Transverse colon (tissue), 4 donors: ENCODE measurements at regions not wholly inside any gene's neighbourhood (a gene's known extent, or its start where the extent isn't known, plus 50 kb on each side); places are given as distances from the start of the nearest gene placed in this dataset.

ENCODE experiments used
- EP300 ChIP-seq: sonication (generic); formaldehyde crosslinking; IDR thresholded peaks from one replicate; pipeline ENCODE4 v1.6.1; 2017; ENCODE audit warnings: antibody characterized with exemption, low read depth
- POLR2A ChIP-seq: fragments of 450-650 bp; IDR thresholded peaks from one replicate; pipeline ENCODE4 v1.6.1; 2016; ENCODE audit warnings: antibody characterized with exemption, mild to moderate bottlenecking, moderate library complexity
- POLR2AphosphoS5 ChIP-seq, 3 donors: sonication (generic); formaldehyde crosslinking; IDR thresholded peaks; one replicate each; pipeline ENCODE4 v1.6.1; 2016; ENCODE audit warnings: antibody characterized with exemption in 3 of 3
- TF ChIP-seq, protein P1 (sequence below), 5 experiments: fragments of 200-600 bp in 3 of 5; fragments of 450-650 bp in 2 of 5; sonication (generic) in 3 of 5; IDR thresholded peaks; 1 replicate in 2 of 5; 2 replicates in 3 of 5; pipeline ENCODE4 v1.5.1; 2016 to 2017; ENCODE audit warnings: antibody characterized with exemption in 5 of 5, inconsistent platforms in 3 of 5, mild to moderate bottlenecking in 2 of 5, moderate library complexity in 1 of 5

GRCh38 chr20:21804802-21805201 is 99.3 kb downstream of the PAX1 start:
- TF ChIP-seq, protein P1, sequence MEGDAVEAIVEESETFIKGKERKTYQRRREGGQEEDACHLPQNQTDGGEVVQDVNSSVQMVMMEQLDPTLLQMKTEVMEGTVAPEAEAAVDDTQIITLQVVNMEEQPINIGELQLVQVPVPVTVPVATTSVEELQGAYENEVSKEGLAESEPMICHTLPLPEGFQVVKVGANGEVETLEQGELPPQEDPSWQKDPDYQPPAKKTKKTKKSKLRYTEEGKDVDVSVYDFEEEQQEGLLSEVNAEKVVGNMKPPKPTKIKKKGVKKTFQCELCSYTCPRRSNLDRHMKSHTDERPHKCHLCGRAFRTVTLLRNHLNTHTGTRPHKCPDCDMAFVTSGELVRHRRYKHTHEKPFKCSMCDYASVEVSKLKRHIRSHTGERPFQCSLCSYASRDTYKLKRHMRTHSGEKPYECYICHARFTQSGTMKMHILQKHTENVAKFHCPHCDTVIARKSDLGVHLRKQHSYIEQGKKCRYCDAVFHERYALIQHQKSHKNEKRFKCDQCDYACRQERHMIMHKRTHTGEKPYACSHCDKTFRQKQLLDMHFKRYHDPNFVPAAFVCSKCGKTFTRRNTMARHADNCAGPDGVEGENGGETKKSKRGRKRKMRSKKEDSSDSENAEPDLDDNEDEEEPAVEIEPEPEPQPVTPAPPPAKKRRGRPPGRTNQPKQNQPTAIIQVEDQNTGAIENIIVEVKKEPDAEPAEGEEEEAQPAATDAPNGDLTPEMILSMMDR (IDR thresholded peaks at IDR 0.05): no peak
- TF ChIP-seq POLR2A (no peak), POLR2AphosphoS5 (IDR thresholded peaks at IDR 0.05) (no peak), EP300 (no peak)
